ENCODE measurements at regions not wholly inside any gene's neighbourhood (a gene's known extent, or its start where the extent isn't known, plus 50 kb on each side); places are given as distances from the start of the nearest gene placed in this dataset.

- DNase-seq (ENCODE audit: low read depth), result no peak
Measured at GRCh38 chr18:39672171-39672570, 2106.6 kb upstream of the CELF4 start.

- DNase-seq (ENCODE audit: low read depth), result no peak
Measured at GRCh38 chr18:39667905-39668304, 2102.3 kb upstream of the CELF4 start.

- no peak for DNase-seq (ENCODE audit: low read depth)
Measured at GRCh38 chr18:39666541-39666940, 2100.9 kb upstream of the CELF4 start.

- no peak for DNase-seq (ENCODE audit: low read depth)
Measured at GRCh38 chr18:39661856-39662366, 2096.3 kb upstream of the CELF4 start.

GRCh38 chr18:39660141-39660540 lies 2094.5 kb upstream of the CELF4 start:
- no peak for DNase-seq (ENCODE audit: low read depth)

- no peak for DNase-seq (ENCODE audit: low read depth)
Measured at GRCh38 chr18:39655341-39655740, 2089.7 kb upstream of the CELF4 start.

GRCh38 chr18:39653221-39653620 lies 2087.6 kb upstream of the CELF4 start:
- DNase-seq (ENCODE audit: low read depth), result no peak

GRCh38 chr18:39648616-39649015 lies 2083.0 kb upstream of the CELF4 start:
- DNase-seq (ENCODE audit: low read depth), result no peak

- peak; percentile 71 for DNase-seq (ENCODE audit: low read depth)
Measured at GRCh38 chr18:39647627-39648534, 2082.3 kb upstream of the CELF4 start.

- no peak for DNase-seq (ENCODE audit: low read depth)
Measured at GRCh38 chr18:39638224-39638623, 2072.6 kb upstream of the CELF4 start.

- no peak for DNase-seq (ENCODE audit: low read depth)
Measured at GRCh38 chr18:39636931-39637330, 2071.3 kb upstream of the CELF4 start.

GRCh38 chr18:39635966-39636365 lies 2070.4 kb upstream of the CELF4 start:
- no peak for DNase-seq (ENCODE audit: low read depth)

GRCh38 chr18:39635192-39635591 lies 2069.6 kb upstream of the CELF4 start:
- DNase-seq (ENCODE audit: low read depth), result no peak

- no peak for DNase-seq (ENCODE audit: low read depth)
Measured at GRCh38 chr18:39627936-39628335, 2062.3 kb upstream of the CELF4 start.

- no peak for DNase-seq (ENCODE audit: low read depth)
Measured at GRCh38 chr18:39624961-39625360, 2059.4 kb upstream of the CELF4 start.

- no peak for DNase-seq (ENCODE audit: low read depth)
Measured at GRCh38 chr18:39622431-39622830, 2056.8 kb upstream of the CELF4 start.

- no peak for DNase-seq (ENCODE audit: low read depth)
Measured at GRCh38 chr18:39620551-39621168, 2055.1 kb upstream of the CELF4 start.

- DNase-seq (ENCODE audit: low read depth), result no peak
Measured at GRCh38 chr18:39618265-39619003, 2052.8 kb upstream of the CELF4 start.

- no peak for DNase-seq (ENCODE audit: low read depth)
Measured at GRCh38 chr18:39611381-39612100, 2045.9 kb upstream of the CELF4 start.

GRCh38 chr18:39607034-39607433 lies 2041.4 kb upstream of the CELF4 start:
- DNase-seq (ENCODE audit: low read depth), result no peak

- DNase-seq (ENCODE audit: low read depth), result peak; percentile 18
Measured at GRCh38 chr18:39604836-39605235, 2039.2 kb upstream of the CELF4 start.

GRCh38 chr18:39602131-39602530 lies 2036.5 kb upstream of the CELF4 start:
- no peak for DNase-seq (ENCODE audit: low read depth)
